WTC11 (cell line): ENCODE measurements at regions not wholly inside any gene's neighbourhood (a gene's known extent, or its start where the extent isn't known, plus 50 kb on each side); places are given as distances from the start of the nearest gene placed in this dataset.

Experiments
- ATAC-seq: fragments of 200-7000 bp; cut with Tn5 transposase; 2 replicates; pipeline ENCODE4 v1.10.0; 2021; ENCODE audit warnings: mild to moderate bottlenecking, moderate library complexity
- CTCF ChIA-PET: fragments of 300-600 bp; sonication (Branson Sonifier 250); formaldehyde crosslinking; loops from one replicate; lab custom pipeline; 2021; ENCODE audit warnings: antibody characterized with exemption; lab: Charles Lee
- POLR2A ChIA-PET: fragments of 350-600 bp; sonication (Branson Sonifier 250); formaldehyde crosslinking; loops from one replicate; lab custom pipeline; 2021; ENCODE audit warnings: antibody characterized with exemption; lab: Charles Lee
- DNase-seq: peaks from one replicate; pipeline ENCODE4 v3.0.0; 2021; ENCODE audit warnings: low spot score
- H3K27ac Mint-ChIP-seq: 2 replicates; pipeline ENCODE4 v1.8.0; 2021; ENCODE audit warnings: mixed read lengths
- H3K27me3 Mint-ChIP-seq: 2 replicates; pipeline ENCODE4 v1.8.0; 2021; ENCODE audit warnings: low read depth, mild to moderate bottlenecking, moderate library complexity, mixed read lengths
- H3K36me3 Mint-ChIP-seq: 2 replicates; pipeline ENCODE4 v1.8.0; 2021; ENCODE audit warnings: mixed read lengths
- H3K4me1 Mint-ChIP-seq: 2 replicates; pipeline ENCODE4 v1.8.0; 2022; ENCODE audit warnings: mixed read lengths
- H3K4me3 Mint-ChIP-seq: 2 replicates; pipeline ENCODE4 v1.8.0; 2021; ENCODE audit warnings: mild to moderate bottlenecking, moderate library complexity, mixed read lengths
- H3K9me3 Mint-ChIP-seq: 2 replicates; pipeline ENCODE4 v1.8.0; 2021; ENCODE audit warnings: mixed read lengths
- AR ChIP-seq: fragments of 250-450 bp; sonication (Bioruptor Pico); IDR thresholded peaks from 2 replicates; pipeline ENCODE4 v1.9.0; 2021; ENCODE audit warnings: mild to moderate bottlenecking
- CREB1 ChIP-seq: sonication (generic); formaldehyde crosslinking; IDR thresholded peaks from 2 replicates; pipeline ENCODE4 v1.8.0; 2023; ENCODE audit warnings: mild to moderate bottlenecking, missing genetic modification reagents
- E2F1 ChIP-seq: sonication (generic); formaldehyde crosslinking; IDR thresholded peaks from 2 replicates; pipeline ENCODE4 v1.8.0; 2022; ENCODE audit warnings: mild to moderate bottlenecking, missing genetic modification reagents
- E2F4 ChIP-seq: sonication (generic); formaldehyde crosslinking; IDR thresholded peaks from 2 replicates; pipeline ENCODE4 v1.8.1; 2022; ENCODE audit warnings: low read depth, mild to moderate bottlenecking, moderate library complexity, missing genetic modification reagents, borderline replicate concordance
- ESRRA ChIP-seq: sonication (generic); formaldehyde crosslinking; IDR thresholded peaks from 2 replicates; pipeline ENCODE4 v1.8.1; 2022; ENCODE audit warnings: mild to moderate bottlenecking, missing genetic modification reagents, borderline replicate concordance
- JAZF1 ChIP-seq: fragments of 250-450 bp; sonication (Bioruptor Pico); IDR thresholded peaks from 2 replicates; pipeline ENCODE4 v1.9.0; 2021; ENCODE audit warnings: moderate library complexity, mild to moderate bottlenecking, inconsistent platforms
- MXD4 ChIP-seq: fragments of 250-450 bp; sonication (Bioruptor Pico); IDR thresholded peaks from 2 replicates; pipeline ENCODE4 v1.8.0; 2021; ENCODE audit warnings: mild to moderate bottlenecking, moderate library complexity, borderline replicate concordance
- NR3C1 ChIP-seq: sonication (generic); formaldehyde crosslinking; conservative IDR thresholded peaks from 2 replicates; pipeline ENCODE4 v1.8.1; 2023; ENCODE audit warnings: low read depth, mild to moderate bottlenecking, missing genetic modification reagents
- PREB ChIP-seq: sonication (generic); formaldehyde crosslinking; IDR thresholded peaks from 2 replicates; pipeline ENCODE4 v1.8.1; 2022; ENCODE audit warnings: mild to moderate bottlenecking, missing genetic modification reagents, moderate library complexity, borderline replicate concordance
- USF2 ChIP-seq: sonication (generic); formaldehyde crosslinking; IDR thresholded peaks from 2 replicates; pipeline ENCODE4 v1.8.1; 2023; ENCODE audit warnings: mild to moderate bottlenecking, missing genetic modification reagents, moderate library complexity
- ZBTB21 ChIP-seq: sonication (generic); formaldehyde crosslinking; IDR thresholded peaks from 2 replicates; pipeline ENCODE4 v1.8.1; 2023; ENCODE audit warnings: mild to moderate bottlenecking, missing genetic modification reagents, borderline replicate concordance
- ZBTB43 ChIP-seq: sonication (generic); formaldehyde crosslinking; IDR thresholded peaks from 2 replicates; pipeline ENCODE4 v1.8.1; 2023; ENCODE audit warnings: mild to moderate bottlenecking, missing genetic modification reagents
- ZNF138 ChIP-seq: sonication (generic); formaldehyde crosslinking; conservative IDR thresholded peaks from 2 replicates; pipeline ENCODE4 v1.8.1; 2022; ENCODE audit warnings: mild to moderate bottlenecking, moderate library complexity, missing genetic modification reagents
- ZNF219 ChIP-seq: sonication (generic); formaldehyde crosslinking; IDR thresholded peaks from 2 replicates; pipeline ENCODE4 v1.8.0; 2023; ENCODE audit warnings: missing genetic modification reagents, mild to moderate bottlenecking, borderline replicate concordance
- ZNF317 ChIP-seq: sonication (generic); formaldehyde crosslinking; IDR thresholded peaks from 2 replicates; pipeline ENCODE4 v1.8.1; 2023; ENCODE audit warnings: low read depth, mild to moderate bottlenecking, moderate library complexity, missing genetic modification reagents, borderline replicate concordance
- ZNF396 ChIP-seq: fragments of 250-450 bp; sonication (Bioruptor Pico); IDR thresholded peaks from 2 replicates; pipeline ENCODE4 v1.8.0; 2021; ENCODE audit warnings: mild to moderate bottlenecking, moderate library complexity, borderline replicate concordance
- ZNF416 ChIP-seq: fragments of 250-450 bp; sonication (Bioruptor Pico); IDR thresholded peaks from 2 replicates; pipeline ENCODE4 v1.9.0; 2021; ENCODE audit warnings: mild to moderate bottlenecking, inconsistent platforms
- ZNF532 ChIP-seq: fragments of 250-450 bp; sonication (Bioruptor Pico); IDR thresholded peaks from 2 replicates; pipeline ENCODE4 v1.9.0; 2021; ENCODE audit warnings: mild to moderate bottlenecking, borderline replicate concordance

GRCh38 chr12:91577586-91578539 lies 395.2 kb upstream of the DCN start:
- Mint-ChIP-seq H3K36me3 (no peaks in the 10 kb centered on the region), H3K9me3 (no peaks in the 10 kb centered on the region), H3K4me3 (no peak overlapping the region), H3K27ac (no peak overlapping the region), H3K27me3 (no peaks in the 10 kb centered on the region), H3K4me1 (peaks cover 15% of the 10 kb centered on the region)
- ATAC-seq (peak; percentile 30; the same call in 1 of the 2 replicates), DNase-seq (no peak)
- TF ChIP-seq ZNF532 (CRISPR knock-in tag) = no peak
- TF ChIP-seq ZBTB21 (CRISPR knock-in tag) = no peak
- TF ChIP-seq AR (CRISPR knock-in tag) = no peak
- no peak for TF ChIP-seq PREB
- no peak for TF ChIP-seq CREB1 (CRISPR knock-in tag)
- TF ChIP-seq ZNF219 (CRISPR knock-in tag) = no peak
- no peak for TF ChIP-seq ZNF317 (CRISPR knock-in tag)
- no peak for TF ChIP-seq ZNF138 (CRISPR knock-in tag)
- TF ChIP-seq E2F4 (CRISPR knock-in tag) = no peak
- TF ChIP-seq E2F1 (CRISPR knock-in tag) = no peak
- no peak for TF ChIP-seq JAZF1 (CRISPR knock-in tag)
- CTCF ChIA-PET = interaction anchor here (2.1 kb wide), 1 partner anchor 25 kb away, joined by 4 read pairs; no protein-coding TSS in a partner anchor
- POLR2A ChIA-PET = no interaction called here

GRCh38 chr12:91576432-91576831 lies 393.8 kb upstream of the DCN start:
- no peak overlapping the region for H3K4me3 Mint-ChIP-seq
- H3K36me3 Mint-ChIP-seq = no peaks in the 10 kb centered on the region
- ATAC-seq (no peak), DNase-seq (no peak)
- H3K27ac Mint-ChIP-seq = no peak overlapping the region
- CTCF ChIA-PET = no interaction called here
- no peaks in the 10 kb centered on the region for H3K27me3 Mint-ChIP-seq
- peaks cover 7% of the 10 kb centered on the region; the same call in 1 of the 2 replicates for H3K4me1 Mint-ChIP-seq
- POLR2A ChIA-PET = no interaction called here
- no peaks in the 10 kb centered on the region for H3K9me3 Mint-ChIP-seq
- TF ChIP-seq ESRRA (CRISPR knock-in tag) (no peak), ZNF219 (CRISPR knock-in tag) (no peak), USF2 (CRISPR knock-in tag) (no peak), ZNF396 (CRISPR knock-in tag) (no peak), ZNF416 (CRISPR knock-in tag) (no peak), ZBTB43 (CRISPR knock-in tag) (no peak), NR3C1 (CRISPR knock-in tag) (no peak), MXD4 (CRISPR knock-in tag) (no peak)
